ENCODE measurements at regions not wholly inside any gene's neighbourhood (a gene's known extent, or its start where the extent isn't known, plus 50 kb on each side); places are given as distances from the start of the nearest gene placed in this dataset.
"Not testable (repeated sequence)": the region's sequence is repeated elsewhere in the genome, so short reads cannot be mapped to it uniquely, and the experiment has no call there.

- CTCF ChIA-PET = interaction anchor here (1.4 kb wide), 1 partner anchor 285 kb away, joined by 3 read pairs; no protein-coding TSS in a partner anchor
- TF ChIP-seq MAFK (IDR thresholded peaks at IDR 0.05; ENCODE audit: partially characterized antibody) = no peak
- TF ChIP-seq BHLHE40 (IDR thresholded peaks at IDR 0.05; ENCODE audit: low read depth, low read length) = no peak
- no peak for TF ChIP-seq TFCP2L1 (CRISPR knock-in tag; IDR thresholded peaks at IDR 0.05)
- no peak for TF ChIP-seq TP53 (CRISPR knock-in tag; IDR thresholded peaks at IDR 0.05)
- TF ChIP-seq JUNB (IDR thresholded peaks at IDR 0.05) = no peak
- TF ChIP-seq, protein P1, sequence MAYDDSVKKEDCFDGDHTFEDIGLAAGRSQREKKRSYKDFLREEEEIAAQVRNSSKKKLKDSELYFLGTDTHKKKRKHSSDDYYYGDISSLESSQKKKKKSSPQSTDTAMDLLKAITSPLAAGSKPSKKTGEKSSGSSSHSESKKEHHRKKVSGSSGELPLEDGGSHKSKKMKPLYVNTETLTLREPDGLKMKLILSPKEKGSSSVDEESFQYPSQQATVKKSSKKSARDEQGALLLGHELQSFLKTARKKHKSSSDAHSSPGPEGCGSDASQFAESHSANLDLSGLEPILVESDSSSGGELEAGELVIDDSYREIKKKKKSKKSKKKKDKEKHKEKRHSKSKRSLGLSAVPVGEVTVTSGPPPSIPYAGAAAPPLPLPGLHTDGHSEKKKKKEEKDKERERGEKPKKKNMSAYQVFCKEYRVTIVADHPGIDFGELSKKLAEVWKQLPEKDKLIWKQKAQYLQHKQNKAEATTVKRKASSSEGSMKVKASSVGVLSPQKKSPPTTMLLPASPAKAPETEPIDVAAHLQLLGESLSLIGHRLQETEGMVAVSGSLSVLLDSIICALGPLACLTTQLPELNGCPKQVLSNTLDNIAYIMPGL (CRISPR knock-in tag; IDR thresholded peaks at IDR 0.05; ENCODE audit: borderline replicate concordance) = no peak
- no peak for TF ChIP-seq FOXS1 (CRISPR knock-in tag; IDR thresholded peaks at IDR 0.05)
- no peak for TF ChIP-seq HEYL (CRISPR knock-in tag; IDR thresholded peaks at IDR 0.05)
- TF ChIP-seq HDAC2 (IDR thresholded peaks at IDR 0.05) = no peak
- Histone ChIP-seq H3K27ac (no peak overlapping the region), H3K4me2 (no peak overlapping the region), H3K9me3 (no peaks in the 10 kb centered on the region), H3K4me3 (no peak overlapping the region), H3K4me1 (no peaks in the 10 kb centered on the region)
- ATAC-seq (no peak), FAIRE-seq (no peak), DNase-seq (ENCODE audit: low read depth in 1 of 2, low spot score in 1 of 2) (no peak)
- 28% methylated on average over 5 of the region's 5 CpGs for WGBS (ENCODE audit: missing lambda C conversion rate)
- POLR2A ChIA-PET = no interaction called here
Measured at GRCh38 chr4:110335399-110335798, 137.0 kb upstream of the ELOVL6 start.

GRCh38 chr4:110332483-110332882 is 134.1 kb upstream of the ELOVL6 start:
- WGBS (ENCODE audit: missing lambda C conversion rate) = 0% methylated on average over 2 of the region's 2 CpGs
- ATAC-seq (no peak), FAIRE-seq (no peak), DNase-seq (ENCODE audit: low read depth in 1 of 2, low spot score in 1 of 2) (no peak)
- POLR2A ChIA-PET = no interaction called here
- Histone ChIP-seq H3K9me3 (no peaks in the 10 kb centered on the region), H3K4me3 (no peak overlapping the region), H3K4me2 (no peak overlapping the region), H3K4me1 (no peaks in the 10 kb centered on the region), H3K27ac (no peak overlapping the region)
- no peak for TF ChIP-seq HDAC2 (IDR thresholded peaks at IDR 0.05)
- TF ChIP-seq, protein P2, sequence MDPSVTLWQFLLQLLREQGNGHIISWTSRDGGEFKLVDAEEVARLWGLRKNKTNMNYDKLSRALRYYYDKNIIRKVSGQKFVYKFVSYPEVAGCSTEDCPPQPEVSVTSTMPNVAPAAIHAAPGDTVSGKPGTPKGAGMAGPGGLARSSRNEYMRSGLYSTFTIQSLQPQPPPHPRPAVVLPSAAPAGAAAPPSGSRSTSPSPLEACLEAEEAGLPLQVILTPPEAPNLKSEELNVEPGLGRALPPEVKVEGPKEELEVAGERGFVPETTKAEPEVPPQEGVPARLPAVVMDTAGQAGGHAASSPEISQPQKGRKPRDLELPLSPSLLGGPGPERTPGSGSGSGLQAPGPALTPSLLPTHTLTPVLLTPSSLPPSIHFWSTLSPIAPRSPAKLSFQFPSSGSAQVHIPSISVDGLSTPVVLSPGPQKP (IDR thresholded peaks at IDR 0.05; ENCODE audit: low read depth, low read length) = no peak
- TF ChIP-seq EHF (CRISPR knock-in tag; IDR thresholded peaks at IDR 0.05) = no peak
- no peak for TF ChIP-seq RCOR1 (IDR thresholded peaks at IDR 0.05; ENCODE audit: low read depth, low read length)
- TF ChIP-seq MAFK (IDR thresholded peaks at IDR 0.05; ENCODE audit: partially characterized antibody) = no peak
- TF ChIP-seq MAZ (IDR thresholded peaks at IDR 0.05; ENCODE audit: borderline replicate concordance, low read depth, low read length) = no peak
- no peak for TF ChIP-seq CBX8 (IDR thresholded peaks at IDR 0.05)
- TF ChIP-seq FOSL2 (IDR thresholded peaks at IDR 0.05) = no peak
- no peak for TF ChIP-seq FOSL2 (CRISPR knock-in tag; IDR thresholded peaks at IDR 0.05)
- TF ChIP-seq, protein P3, sequence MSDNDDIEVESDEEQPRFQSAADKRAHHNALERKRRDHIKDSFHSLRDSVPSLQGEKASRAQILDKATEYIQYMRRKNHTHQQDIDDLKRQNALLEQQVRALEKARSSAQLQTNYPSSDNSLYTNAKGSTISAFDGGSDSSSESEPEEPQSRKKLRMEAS (IDR thresholded peaks at IDR 0.05) = no peak
- no peak for TF ChIP-seq RNF2 (IDR thresholded peaks at IDR 0.05; ENCODE audit: borderline replicate concordance, low read depth)
- TF ChIP-seq NR3C1 (IDR thresholded peaks at IDR 0.05) = no peak
- TF ChIP-seq, protein P4, sequence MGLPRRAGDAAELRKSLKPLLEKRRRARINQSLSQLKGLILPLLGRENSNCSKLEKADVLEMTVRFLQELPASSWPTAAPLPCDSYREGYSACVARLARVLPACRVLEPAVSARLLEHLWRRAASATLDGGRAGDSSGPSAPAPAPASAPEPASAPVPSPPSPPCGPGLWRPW (IDR thresholded peaks at IDR 0.05) = no peak
- no peak for TF ChIP-seq EHMT2 (IDR thresholded peaks at IDR 0.05; ENCODE audit: low read depth)
- TF ChIP-seq ZC3H11A (IDR thresholded peaks at IDR 0.05) = no peak
- TF ChIP-seq PHF8 (IDR thresholded peaks at IDR 0.05; ENCODE audit: borderline replicate concordance, low read depth) = no peak
- no peak for TF ChIP-seq BCL3 (IDR thresholded peaks at IDR 0.05)
- TF ChIP-seq HOXB5 (CRISPR knock-in tag; IDR thresholded peaks at IDR 0.05) = no peak
- TF ChIP-seq MYC (IDR thresholded peaks at IDR 0.05; ENCODE audit: borderline replicate concordance, low read length) = no peak
- CTCF ChIA-PET = no interaction called here

GRCh38 chr4:110326426-110326825 is 128.0 kb upstream of the ELOVL6 start:
- FAIRE-seq; H3K9me3 ChIP-seq; ATAC-seq; DNase-seq (ENCODE audit: low read depth in 1 of 2, low spot score in 1 of 2); H3K27ac ChIP-seq; H3K4me1 ChIP-seq; POLR2A ChIA-PET; H3K4me3 ChIP-seq; CTCF ChIA-PET; H3K4me2 ChIP-seq: not testable (repeated sequence)
- 17% methylated on average over 4 of the region's 4 CpGs for WGBS (ENCODE audit: missing lambda C conversion rate)
